ENCODE measurements at regions not wholly inside any gene's neighbourhood (a gene's known extent, or its start where the extent isn't known, plus 50 kb on each side); places are given as distances from the start of the nearest gene placed in this dataset.

GRCh38 chr10:88179831-88180230 lies 316.4 kb downstream of the PTEN start:
- ChIA-PET CTCF (no interaction called here), POLR2A (no interaction called here)
- DNase-seq (no peak), ATAC-seq (ENCODE audit: low read depth) (no peak)
- Mint-ChIP-seq H3K36me3 (ENCODE audit: low read depth) (peaks cover 5% of the 10 kb centered on the region), H3K27ac (no peak overlapping the region), H3K9me3 (peaks cover 13% of the 10 kb centered on the region), H3K4me1 (no peaks in the 10 kb centered on the region), H3K4me3 (no peak overlapping the region), H3K27me3 (no peaks in the 10 kb centered on the region)
- no peak for TF ChIP-seq CTCF (IDR thresholded peaks at IDR 0.05)
- intact Hi-C loops (cut with micrococcal nuclease) = no loop called here

GRCh38 chr10:88181902-88182600 lies 318.6 kb downstream of the PTEN start:
- ChIA-PET POLR2A (no interaction called here), CTCF (interaction anchor here (0.7 kb wide), 1 partner anchor 206 kb away, joined by 3 read pairs; no protein-coding TSS in a partner anchor)
- DNase-seq (no peak), ATAC-seq (ENCODE audit: low read depth) (no peak)
- no peak for TF ChIP-seq CTCF (IDR thresholded peaks at IDR 0.05)
- H3K27ac Mint-ChIP-seq = no peak overlapping the region
- no peaks in the 10 kb centered on the region for H3K36me3 Mint-ChIP-seq (ENCODE audit: low read depth)
- H3K4me3 Mint-ChIP-seq = no peak overlapping the region
- no peaks in the 10 kb centered on the region for H3K4me1 Mint-ChIP-seq
- H3K9me3 Mint-ChIP-seq = peaks cover 5% of the 10 kb centered on the region
- intact Hi-C loops (cut with micrococcal nuclease) = no loop called here
- H3K27me3 Mint-ChIP-seq = no peaks in the 10 kb centered on the region

GRCh38 chr10:88182601-88182930 lies 319.1 kb downstream of the PTEN start:
- intact Hi-C loops (cut with micrococcal nuclease) = no loop called here
- no peak overlapping the region for H3K4me3 Mint-ChIP-seq
- POLR2A ChIA-PET = no interaction called here
- CTCF ChIA-PET = no interaction called here
- no peak for TF ChIP-seq CTCF (IDR thresholded peaks at IDR 0.05)
- no peak for ATAC-seq (ENCODE audit: low read depth)
- no peak for DNase-seq
- no peak overlapping the region for H3K27ac Mint-ChIP-seq
- no peaks in the 10 kb centered on the region for H3K36me3 Mint-ChIP-seq (ENCODE audit: low read depth)
- H3K4me1 Mint-ChIP-seq = no peaks in the 10 kb centered on the region
- H3K27me3 Mint-ChIP-seq = no peaks in the 10 kb centered on the region
- peaks cover 2% of the 10 kb centered on the region for H3K9me3 Mint-ChIP-seq

- intact Hi-C loops (cut with micrococcal nuclease) = no loop called here
- ChIA-PET CTCF (no interaction called here), POLR2A (no interaction called here)
- TF ChIP-seq CTCF (IDR thresholded peaks at IDR 0.05) = no peak
- H3K9me3 Mint-ChIP-seq = no peaks in the 10 kb centered on the region
- no peaks in the 10 kb centered on the region for H3K36me3 Mint-ChIP-seq (ENCODE audit: low read depth)
- no peaks in the 10 kb centered on the region for H3K4me1 Mint-ChIP-seq
- DNase-seq (no peak), ATAC-seq (ENCODE audit: low read depth) (no peak)
- no peak overlapping the region for H3K27ac Mint-ChIP-seq
- no peaks in the 10 kb centered on the region for H3K27me3 Mint-ChIP-seq
- no peak overlapping the region for H3K4me3 Mint-ChIP-seq
Measured at GRCh38 chr10:88184543-88185297, 321.3 kb downstream of the PTEN start.

- H3K27ac Mint-ChIP-seq = no peak overlapping the region
- H3K9me3 Mint-ChIP-seq = no peaks in the 10 kb centered on the region
- intact Hi-C loops (cut with micrococcal nuclease) = loop anchor here (2.0 kb wide), 1 partner anchor 15 kb away; no protein-coding TSS in a partner anchor
- DNase-seq = no peak
- no peaks in the 10 kb centered on the region for H3K36me3 Mint-ChIP-seq (ENCODE audit: low read depth)
- no peak for ATAC-seq (ENCODE audit: low read depth)
- ChIA-PET POLR2A (no interaction called here), CTCF (no interaction called here)
- H3K4me1 Mint-ChIP-seq = peaks cover 2% of the 10 kb centered on the region
- no peak overlapping the region for H3K4me3 Mint-ChIP-seq
- H3K27me3 Mint-ChIP-seq = no peaks in the 10 kb centered on the region
- TF ChIP-seq CTCF (IDR thresholded peaks at IDR 0.05) = no peak
Measured at GRCh38 chr10:88185830-88186229, 322.4 kb downstream of the PTEN start.
